MV-4-11 (cell line): ENCODE measurements at regions not wholly inside any gene's neighbourhood (a gene's known extent, or its start where the extent isn't known, plus 50 kb on each side); places are given as distances from the start of the nearest gene placed in this dataset.
"Not testable (repeated sequence)": the region's sequence is repeated elsewhere in the genome, so short reads cannot be mapped to it uniquely, and the experiment has no call there.

ENCODE experiments used
- DNase-seq: peaks from one replicate; lab custom pipeline; 2025; lab: John Stamatoyannopoulos, UW

DNA sequence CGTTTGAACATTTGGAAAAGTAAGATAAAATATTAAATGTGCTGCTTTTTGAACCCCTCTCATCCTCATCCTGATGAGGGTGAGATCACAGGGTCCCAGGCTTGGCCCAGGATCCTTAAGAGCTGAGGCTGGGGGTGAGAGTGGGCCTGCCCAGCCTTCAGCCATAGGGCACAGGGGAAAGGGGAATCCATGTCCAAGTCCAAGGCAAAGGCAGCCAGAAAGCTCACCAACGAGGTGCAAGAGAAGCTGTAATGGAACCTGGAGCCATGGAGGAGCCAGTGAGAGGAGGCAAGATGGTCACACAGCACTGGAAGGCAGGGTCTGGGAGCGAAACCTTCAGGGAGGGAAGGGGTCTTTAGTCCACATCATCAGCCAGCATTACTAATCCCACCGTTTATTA lies 191.9 kb downstream of the RRAGC start:
- DNase-seq: no peak

DNA sequence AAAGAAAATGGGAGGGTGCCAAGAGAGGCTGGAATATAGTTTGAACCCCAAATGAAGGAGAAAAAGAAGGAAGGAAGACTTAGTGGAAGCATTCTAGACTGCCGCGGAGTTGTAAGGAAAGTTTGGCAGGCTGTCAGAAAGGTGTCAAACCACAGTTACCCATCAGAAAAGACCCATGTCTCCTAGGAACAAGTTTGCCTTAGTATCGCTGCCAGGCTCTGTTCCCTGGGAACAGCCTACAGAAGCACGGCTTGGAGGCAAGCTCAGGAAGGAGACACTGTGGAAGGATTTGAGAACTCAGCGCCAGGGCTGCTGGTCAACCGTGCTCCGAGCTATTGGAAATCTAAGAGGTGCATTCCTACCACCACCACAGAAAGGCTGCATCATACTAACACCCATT lies 197.4 kb downstream of the RRAGC start:
- no peak for DNase-seq

DNA sequence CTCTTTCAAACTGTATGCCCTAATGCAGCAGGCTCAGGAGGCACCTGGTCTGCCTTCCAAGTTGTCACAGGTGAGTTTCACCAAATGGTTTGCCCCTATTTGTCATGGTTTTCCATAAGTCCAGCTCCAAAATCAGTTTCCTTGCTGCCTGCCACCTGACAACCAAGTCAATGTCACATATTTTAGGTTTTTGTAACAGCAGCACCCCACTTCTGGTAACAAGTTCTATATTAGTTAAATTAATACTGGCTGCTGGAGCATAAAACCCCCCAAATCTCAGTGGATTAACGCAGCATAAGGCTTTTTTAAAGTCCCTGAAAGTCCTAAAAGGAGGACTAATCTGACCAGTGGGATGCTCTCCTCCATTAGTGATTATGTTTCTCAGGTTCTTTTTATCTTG lies 200.7 kb downstream of the RRAGC start:
- no peak for DNase-seq

DNA sequence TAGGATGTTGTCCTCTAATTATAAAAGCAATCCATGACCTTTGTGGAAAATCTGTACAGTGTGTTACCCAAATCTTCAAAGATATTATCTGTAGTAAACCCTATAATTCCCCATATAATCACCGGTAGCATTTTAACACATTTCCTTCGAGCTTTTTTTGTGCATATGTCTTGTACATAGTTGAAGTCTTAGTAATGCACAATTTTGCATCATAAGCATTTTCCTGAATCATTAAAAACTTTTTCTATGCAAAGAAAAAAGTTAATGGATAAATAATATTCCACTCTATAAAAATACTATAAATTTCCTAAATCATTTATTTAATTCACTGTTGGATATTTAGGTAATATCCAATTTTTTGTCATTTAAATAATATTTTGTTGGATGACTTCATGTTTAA lies 201.7 kb downstream of the RRAGC start:
- DNase-seq: no peak

DNA sequence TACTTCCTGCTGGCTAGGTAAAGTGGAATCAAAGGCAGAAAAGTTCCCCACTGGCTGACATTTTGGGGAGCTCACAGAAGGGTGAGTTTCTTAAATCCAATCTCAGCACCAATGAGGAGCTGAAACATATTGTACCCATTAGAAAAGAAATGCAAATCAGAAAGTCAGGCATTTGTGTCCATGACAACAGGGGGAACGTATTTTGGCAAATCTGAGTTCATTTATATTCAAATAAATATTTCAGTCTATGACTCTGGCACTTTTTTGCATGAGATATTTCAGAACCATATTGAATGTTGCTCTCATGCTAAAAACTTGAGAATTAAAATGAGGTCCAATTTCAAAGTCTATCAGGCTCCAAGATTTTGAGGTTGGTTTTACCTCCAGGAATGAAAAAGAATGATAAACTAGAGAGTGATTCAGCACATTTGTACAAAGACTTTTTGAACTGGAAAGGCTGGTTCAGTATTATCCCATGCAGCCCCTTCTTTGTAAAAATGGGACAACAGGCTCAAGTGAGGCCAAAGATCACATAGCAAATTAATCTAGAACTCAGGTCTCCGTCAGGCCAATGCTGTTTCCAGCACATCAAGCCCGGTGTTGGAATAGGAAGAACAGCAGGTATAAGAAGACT lies 202.2 kb downstream of the RRAGC start:
- no peak for DNase-seq

DNA sequence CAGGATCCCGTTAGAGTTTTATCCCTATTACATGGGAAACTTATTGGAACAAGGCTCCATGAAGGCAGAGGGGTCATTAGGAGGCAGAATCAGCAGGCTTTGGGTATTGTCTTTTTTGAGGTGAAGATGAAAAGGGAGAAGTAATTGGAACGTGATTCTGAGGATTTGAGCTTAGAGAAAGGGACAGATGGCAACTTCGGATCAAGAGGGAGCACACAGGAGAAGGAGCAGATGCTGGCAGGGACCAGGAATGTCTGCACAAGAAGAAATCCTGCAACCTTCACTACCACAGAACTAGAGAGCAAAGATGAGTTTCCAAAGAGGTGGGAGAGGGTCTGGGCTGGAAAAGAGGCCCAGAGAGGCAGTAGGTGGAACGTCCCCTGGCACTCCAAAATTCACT lies 202.8 kb downstream of the RRAGC start:
- DNase-seq: no peak

DNA sequence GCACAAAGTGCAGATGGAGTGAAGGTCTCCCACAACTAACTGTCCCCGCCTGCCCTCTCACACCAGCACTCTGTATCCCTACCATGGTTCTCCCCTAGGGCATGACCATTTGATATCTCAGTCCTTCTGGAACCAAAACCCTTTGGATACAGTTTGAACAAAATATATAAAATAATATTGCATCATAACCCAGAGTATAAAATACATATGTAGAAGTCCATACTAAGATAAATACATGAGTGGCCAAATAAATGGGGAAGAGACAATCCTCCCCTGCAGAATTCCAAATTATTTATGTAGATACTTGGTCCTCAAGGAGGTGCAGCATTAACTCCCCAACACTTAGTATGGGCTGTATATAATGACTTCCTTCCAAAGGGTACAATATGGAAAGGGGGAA lies 207.4 kb downstream of the RRAGC start:
- DNase-seq: no peak

DNA sequence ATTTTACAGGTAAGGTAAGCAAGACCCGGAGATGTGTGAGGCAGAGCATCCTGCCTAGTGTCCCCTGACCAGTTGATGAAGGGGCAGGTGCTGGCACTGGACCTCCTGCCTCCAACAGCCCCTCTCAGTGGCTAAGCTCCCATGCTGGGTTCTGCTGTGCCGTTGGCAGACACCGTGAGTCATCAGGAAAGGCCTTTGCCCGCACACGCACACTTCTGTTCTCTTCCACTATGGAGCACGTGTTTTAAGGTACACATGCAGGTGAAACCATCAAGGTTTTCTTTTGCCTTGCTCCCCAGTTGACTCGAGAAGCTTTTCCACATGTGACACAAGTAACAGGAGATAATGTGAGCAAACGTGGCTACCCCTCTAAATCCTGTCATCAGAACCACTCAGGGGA lies 207.9 kb downstream of the RRAGC start:
- DNase-seq: no peak

DNA sequence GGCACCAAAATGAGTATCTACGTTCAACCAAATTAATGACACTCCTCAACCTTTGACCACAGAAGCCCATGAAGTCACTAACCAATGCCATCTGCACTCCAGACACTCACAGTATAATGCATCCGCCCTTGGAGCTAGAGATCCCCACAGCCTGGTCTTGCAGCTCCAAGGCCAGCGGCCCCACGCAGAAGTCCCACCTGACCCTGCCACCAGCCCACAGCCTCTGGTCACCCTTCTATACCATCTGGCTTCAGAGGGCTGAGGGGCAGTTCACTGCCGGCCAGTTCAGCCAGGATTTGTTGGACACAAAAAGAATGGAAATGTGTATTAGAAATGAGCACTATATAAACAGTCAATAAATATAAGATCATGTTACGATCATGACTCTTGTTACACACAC lies 211.2 kb downstream of the RRAGC start:
- DNase-seq: no peak

DNA sequence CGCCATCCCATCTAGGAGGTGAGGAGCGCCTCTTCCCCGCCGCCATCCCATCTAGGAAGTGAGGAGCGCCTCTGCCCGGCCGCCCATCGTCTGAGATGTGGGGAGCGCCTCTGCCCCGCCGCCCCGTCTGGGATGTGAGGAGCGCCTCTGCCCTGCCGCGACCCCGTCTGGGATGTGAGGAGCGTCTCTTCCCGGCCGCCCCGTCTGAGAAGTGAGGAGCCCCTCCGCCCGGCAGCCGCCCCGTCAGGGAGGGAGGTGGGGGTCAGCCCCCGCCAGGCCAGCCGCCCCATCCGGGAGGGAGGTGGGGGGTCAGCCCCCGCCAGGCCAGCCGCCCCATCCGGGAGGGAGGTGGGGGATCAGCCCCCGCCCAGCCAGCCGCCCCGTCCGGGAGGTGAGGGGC lies 212.2 kb downstream of the RRAGC start:
- DNase-seq: not testable (repeated sequence)

DNA sequence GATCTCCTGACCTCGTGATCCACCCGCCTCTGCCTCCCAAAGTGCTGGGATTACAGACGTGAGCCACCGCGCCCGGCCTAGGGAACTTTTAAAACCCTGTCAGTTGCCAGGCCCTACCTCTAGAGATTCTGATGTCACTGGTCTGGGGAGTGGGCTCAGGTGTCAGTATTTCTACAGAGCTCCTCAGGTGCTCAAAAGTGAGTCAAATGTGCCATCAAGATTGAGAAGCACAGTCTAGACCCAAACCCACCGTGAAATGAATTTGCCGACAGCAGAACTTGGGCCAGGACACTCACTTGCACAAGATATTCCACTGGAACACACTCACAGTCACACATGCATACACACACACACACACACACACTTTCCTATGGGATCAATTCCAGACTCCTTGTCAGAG lies 215.5 kb downstream of the RRAGC start:
- no peak for DNase-seq

DNA sequence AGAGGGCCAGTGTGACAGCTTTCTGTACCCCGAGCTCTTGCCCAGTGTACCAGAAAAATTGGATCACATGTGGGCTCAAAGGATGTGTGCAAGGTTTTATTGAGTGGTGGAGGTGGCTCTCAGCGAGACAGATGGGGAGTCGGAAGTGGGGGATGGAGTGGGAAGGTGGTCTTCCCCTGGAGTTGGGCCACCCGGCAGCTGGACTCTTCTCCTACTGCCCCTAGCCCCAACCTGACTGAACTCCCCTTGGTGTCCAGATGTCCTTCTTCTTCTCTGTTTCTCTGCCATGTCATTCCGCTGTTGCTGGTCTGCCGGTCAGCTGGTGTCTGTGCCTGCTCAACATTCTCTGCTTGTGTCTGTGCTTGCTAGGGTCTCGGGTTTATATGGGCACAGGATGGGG lies 217.9 kb downstream of the RRAGC start:
- no peak for DNase-seq

DNA sequence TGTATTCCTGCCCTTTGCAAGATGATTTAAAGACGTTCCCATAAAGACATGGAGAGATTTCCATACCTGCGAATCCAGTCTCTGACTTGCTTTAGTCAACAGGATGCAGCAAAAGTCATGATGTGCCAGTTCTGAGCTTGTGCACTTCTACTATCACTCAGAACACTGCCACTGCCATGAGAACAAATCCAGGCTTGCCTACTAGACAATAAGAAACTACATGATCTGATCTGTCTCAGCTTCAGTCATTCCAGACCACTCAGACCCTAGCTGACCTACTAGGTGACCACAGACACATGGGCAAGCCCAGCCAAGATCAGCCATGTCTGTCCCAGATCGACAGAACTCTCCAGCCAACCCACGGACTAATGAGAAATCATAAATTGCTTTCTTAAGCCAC lies 219.2 kb downstream of the RRAGC start:
- no peak for DNase-seq

DNA sequence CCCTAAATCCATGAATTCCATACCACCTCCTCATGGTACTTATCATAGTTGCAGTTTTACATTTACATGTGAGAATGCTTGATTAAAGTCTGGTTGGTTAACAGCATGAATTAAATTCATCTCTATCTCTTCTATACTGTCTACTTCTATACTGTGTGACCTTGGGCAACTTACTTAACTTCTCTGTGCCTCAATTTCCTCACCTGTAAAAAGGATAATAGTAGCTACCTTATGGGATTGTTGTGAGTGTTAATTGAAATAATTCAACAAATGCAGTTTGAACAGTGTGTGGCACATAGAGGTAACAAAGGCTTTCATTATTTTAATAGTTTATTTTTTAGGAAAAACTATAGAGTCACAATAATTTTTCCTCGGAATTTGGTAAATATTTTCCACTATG lies 231.3 kb downstream of the RRAGC start:
- no peak for DNase-seq

DNA sequence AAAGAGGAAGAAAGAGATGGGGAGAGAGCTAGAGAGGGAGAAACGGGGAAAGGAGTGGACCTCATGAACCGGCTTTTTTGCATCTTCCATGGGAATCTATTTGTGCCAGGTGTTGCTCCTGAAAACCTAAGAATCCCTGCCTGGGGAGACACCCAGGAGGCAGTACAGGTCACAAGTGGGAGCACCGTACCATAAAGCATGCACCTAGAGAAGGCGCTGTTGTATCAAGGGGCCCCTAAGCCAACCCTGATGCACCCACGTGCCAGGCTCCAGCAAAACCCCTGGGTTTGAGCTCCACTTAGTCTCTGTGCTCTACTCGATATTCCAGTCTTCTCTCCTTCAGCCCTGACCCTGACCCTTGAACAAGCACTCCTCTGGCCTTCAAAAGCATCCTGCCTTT lies 233.6 kb downstream of the RRAGC start:
- DNase-seq: no peak

DNA sequence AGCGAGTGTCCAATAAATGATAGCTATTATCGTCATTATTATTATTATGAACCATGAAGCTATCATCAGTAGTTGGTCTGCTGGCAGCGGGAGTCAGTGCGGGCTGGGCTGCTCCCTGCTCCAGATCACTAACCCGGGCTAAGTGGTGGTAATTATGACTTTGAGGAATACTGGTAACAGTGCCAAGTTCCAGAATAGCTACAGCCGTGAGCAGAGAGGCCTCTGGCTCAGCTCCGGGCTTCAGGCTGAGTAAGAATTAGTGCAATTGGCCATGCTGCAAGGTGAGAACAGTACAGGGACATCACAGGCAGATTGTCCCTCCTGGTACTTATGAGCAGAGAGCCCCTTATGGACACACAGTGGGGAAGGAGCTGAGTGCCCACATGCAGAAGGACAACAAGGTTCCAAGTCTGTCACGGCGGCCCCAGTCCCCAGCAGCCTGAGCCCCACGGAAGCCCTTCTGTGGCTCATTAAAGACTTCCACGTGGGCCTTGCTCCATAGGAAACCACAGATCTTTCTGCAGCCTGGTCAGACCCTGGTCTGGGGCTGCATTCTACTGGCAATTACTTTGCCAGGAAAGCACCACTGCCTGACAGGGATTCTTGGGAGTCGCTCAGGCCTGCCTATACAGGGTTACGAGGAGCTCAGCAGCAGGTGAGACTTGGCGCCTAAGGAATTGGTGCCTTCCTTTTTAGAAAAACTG lies 235.1 kb downstream of the RRAGC start:
- no peak for DNase-seq

DNA sequence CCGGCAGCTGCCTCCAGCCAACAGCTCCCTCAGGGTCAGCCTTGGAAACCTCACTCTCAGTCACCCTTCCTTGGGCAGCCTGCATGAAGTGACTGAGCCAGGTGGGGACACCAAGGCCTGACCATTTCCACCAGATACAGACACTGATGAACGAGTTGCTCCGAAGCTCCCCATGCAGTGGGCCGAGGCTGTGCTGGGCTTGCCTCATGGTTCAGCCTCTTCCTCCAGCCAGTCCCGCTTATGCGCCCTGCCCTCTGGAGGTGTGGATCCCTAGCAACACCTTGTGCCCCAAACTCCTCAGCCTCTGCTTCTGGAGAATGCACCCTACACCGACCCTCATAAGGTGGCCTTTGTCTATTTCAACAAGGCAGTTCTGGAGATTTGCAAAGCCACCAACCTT lies 236.0 kb downstream of the RRAGC start:
- no peak for DNase-seq

DNA sequence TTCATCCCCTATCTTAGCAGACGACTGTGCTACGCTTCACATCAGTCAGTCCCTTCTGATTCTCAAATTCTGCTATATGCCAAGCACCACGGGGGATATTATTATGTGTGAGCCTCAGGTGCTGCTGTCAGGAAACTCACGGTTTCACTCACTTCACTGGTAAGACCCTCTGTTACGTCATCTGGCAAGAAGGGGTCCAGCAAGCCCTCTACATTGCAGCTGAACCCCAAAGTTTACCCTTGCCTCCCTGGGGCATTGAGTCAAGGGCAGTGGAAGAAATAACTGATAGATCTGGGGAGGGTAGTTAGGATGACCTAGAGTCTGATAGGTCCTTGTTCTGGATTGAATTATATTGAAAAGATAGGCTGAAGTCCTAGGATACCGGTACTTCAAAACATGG lies 237.4 kb downstream of the RRAGC start:
- DNase-seq: no peak

DNA sequence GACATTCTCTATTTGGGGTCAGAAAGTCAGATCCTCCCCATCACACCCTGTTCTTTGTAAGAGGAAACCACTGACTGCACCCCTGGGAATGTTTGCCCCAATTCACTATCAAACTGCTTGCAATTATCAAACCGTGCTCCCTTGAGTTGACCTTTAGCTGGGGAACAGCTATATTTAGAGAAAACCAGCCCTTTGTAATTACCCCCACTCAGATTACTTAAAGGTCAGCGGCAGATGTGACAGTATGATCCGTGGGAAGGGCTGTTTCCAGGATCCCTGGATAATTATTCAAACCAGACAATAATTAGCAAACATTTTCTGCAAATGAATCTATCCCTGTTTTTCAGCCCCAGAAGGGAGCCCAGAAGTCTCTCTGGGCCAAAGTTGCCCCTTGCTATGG lies 242.7 kb downstream of the RRAGC start:
- DNase-seq: no peak

DNA sequence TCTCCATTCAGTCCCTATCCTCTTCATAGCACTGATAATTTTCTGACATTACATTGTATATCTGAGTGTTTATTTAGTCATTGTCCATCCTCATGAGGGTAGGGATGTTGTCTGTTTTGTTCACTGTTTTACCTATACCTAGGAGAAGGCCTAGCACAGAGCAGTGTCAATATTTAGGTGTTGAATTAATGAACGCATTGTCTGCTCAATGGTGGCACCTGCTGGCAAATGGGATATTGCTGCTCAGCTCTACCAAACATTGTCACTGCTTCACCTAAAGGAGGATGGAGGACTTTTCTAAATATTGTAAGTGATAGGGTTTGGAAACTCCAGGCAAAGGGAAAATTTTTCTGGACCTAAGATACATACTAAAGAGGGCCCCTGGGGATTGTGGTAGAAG lies 243.9 kb downstream of the RRAGC start:
- DNase-seq: no peak

DNA sequence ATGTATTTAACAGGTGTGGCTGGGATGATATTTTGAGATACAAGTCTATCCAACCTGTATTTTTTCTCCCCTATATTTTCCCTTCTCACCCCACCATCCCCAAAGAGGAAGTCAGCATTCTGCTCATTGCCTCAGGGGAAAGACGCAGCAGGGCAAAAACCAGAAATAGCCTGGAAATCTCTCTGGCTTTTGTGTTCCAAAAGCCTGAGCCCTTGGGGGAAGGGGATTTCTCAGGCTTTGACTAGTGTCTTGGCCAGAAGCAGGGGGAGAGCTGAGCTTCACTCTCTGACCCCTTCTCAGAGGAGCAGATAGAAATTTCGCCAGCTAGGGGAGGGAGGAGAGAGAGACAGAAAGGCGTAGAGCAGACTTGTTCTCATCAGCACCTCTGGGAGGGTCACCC lies 244.7 kb downstream of the RRAGC start:
- DNase-seq: no peak

DNA sequence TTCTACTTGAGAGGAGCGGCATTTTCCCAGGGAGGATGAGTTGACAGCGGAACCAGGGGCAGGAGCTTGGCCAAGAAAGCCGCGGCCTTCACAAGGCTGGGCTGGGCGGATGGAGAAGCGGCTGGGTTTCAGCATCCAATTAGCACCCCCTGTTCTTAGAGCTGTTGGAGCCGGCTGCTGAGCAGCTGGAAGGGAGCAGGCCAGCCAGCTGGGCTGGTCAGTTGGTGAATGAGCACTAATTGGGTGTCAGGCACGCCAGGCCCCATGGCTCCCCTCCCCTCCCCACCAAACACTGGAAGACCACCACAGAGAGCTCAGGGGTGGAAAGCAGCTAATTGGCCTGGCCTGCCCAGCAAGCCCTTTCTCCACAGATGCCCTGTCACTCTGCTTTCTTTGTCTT lies 245.6 kb downstream of the RRAGC start:
- DNase-seq: no peak

DNA sequence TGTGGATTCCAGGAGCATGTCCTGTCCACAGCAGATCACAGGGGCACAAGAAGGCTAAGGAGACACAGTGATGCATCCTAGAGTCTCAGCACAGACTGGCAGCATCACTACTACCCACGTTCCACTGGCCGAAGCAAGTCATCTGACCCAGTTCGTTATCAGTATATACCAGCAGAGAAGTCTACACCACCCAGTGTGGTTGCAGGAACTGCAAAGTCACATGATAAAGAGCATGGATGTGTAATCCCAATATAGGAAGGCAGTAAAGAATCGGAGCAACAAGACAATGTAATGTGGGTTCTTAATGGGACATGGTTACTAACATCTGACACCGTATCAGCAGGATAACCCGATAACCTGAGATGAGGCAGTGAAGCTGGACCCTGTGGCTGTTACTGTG lies 246.6 kb downstream of the RRAGC start:
- DNase-seq: no peak

DNA sequence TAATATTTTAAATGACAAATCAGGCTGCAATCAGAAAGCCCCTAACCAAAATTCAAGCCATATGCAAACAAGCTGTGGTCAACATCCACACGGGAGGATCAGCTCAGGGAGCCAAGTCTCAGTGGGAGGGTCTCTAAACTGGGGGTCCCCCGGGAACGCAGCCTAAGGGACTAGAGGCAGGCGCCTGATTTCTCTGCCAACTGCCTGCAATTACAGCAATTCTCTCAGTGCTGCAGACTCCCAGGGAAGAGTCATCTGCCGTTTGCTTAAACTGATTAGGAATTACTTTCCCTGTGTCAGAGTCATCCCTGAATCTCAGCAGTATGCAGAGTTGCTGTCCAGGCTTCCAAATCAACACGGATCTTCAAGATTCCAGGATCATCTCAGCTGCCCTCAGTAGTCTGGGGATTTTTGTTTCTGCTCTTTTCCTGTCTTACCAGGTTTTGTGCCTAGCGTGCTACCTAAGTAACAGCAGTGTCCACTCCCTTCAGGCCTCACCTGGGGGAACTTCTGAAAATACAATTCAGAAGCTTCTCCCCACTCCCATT lies 247.8 kb downstream of the RRAGC start:
- DNase-seq: no peak
